ENCODE measurements at regions not wholly inside any gene's neighbourhood (a gene's known extent, or its start where the extent isn't known, plus 50 kb on each side); places are given as distances from the start of the nearest gene placed in this dataset.

GRCh38 chr11:112715056-112715455, 246.2 kb upstream of the NCAM1 start:
- in situ Hi-C loops (cut with HindIII; ENCODE audit: extremely low pct_ligation_motif_present, low pct_unique_long_range_greater_than_20kb): no loop called here

GRCh38 chr11:112718483-112718882, 242.7 kb upstream of the NCAM1 start:
- CTCF ChIA-PET (ENCODE audit: low intra/inter-chr PET ratio, low total read pairs): no interaction called here
- in situ Hi-C loops (cut with HindIII; ENCODE audit: extremely low pct_ligation_motif_present, low pct_unique_long_range_greater_than_20kb) (no loop called here), intact Hi-C loops (cut with micrococcal nuclease; ENCODE audit: unreplicated experiment) (no loop called here)
- Histone ChIP-seq H3K9ac (ENCODE audit: insufficient read depth, low read depth, low read length) (no peak overlapping the region), H3K4me2 (ENCODE audit: low read depth, low read length) (no peak overlapping the region), H3K9me3 (ENCODE audit: low read length) (no peaks in the 10 kb centered on the region), H3K27me3 (ENCODE audit: control insufficient read depth in 1 of 2, insufficient read depth in 2 of 2, low read length in 2 of 2) (peaks cover 0 to 3% of the 10 kb centered on the region in 2 experiments; a peak in 1 of 5 replicates), H2AFZ (ENCODE audit: low read length) (no peak overlapping the region), H3K27ac (ENCODE audit: extremely low read length, insufficient read depth, low read length) (no peak overlapping the region), H4K20me1 (ENCODE audit: insufficient read depth, low read length) (no peaks in the 10 kb centered on the region), H3K36me3 (replicated peaks in 1 of 2; ENCODE audit: control insufficient read depth in 1 of 2, insufficient read depth in 2 of 2, low read length in 2 of 2) (no peaks in the 10 kb centered on the region), H3K4me3 (replicated peaks in 1 of 3; ENCODE audit: insufficient read depth in 1 of 3, low read depth in 2 of 3, low read length in 3 of 3) (no peak overlapping the region), H3K79me2 (ENCODE audit: insufficient read depth, low read length) (no peaks in the 10 kb centered on the region), H3K4me1 (ENCODE audit: insufficient read depth, low read length) (no peaks in the 10 kb centered on the region)
- DNase-seq (ENCODE audit: low spot score) (no peak), FAIRE-seq (no peak), ATAC-seq (no peak)
- 47% methylated on average over 1 of the region's 1 CpG for WGBS (ENCODE audit: low lambda C conversion rate)
- BruUV-seq (replicated peaks): no TSS peak
- POLR2A ChIA-PET: no interaction called here
- TF ChIP-seq SCMH1 (CRISPR knock-in tag; IDR thresholded peaks at IDR 0.05; ENCODE audit: borderline replicate concordance): no peak
- no peak for TF ChIP-seq HOXD1 (CRISPR knock-in tag; IDR thresholded peaks at IDR 0.05)
- TF ChIP-seq MAFG (CRISPR knock-in tag; IDR thresholded peaks at IDR 0.05): no peak
- no peak for TF ChIP-seq RAD21 (CRISPR knock-in tag; IDR thresholded peaks at IDR 0.05)
- TF ChIP-seq ZNF446 (CRISPR knock-in tag; IDR thresholded peaks at IDR 0.05): no peak
- TF ChIP-seq FOXA1 (IDR thresholded peaks at IDR 0.05): no peak
- TF ChIP-seq FOXA1 (CRISPR knock-in tag; IDR thresholded peaks at IDR 0.05): no peak
- TF ChIP-seq DRAP1 (CRISPR knock-in tag; IDR thresholded peaks at IDR 0.05): no peak

More at GRCh38 chr11:112715056-112715455, 246.2 kb upstream of the NCAM1 start:
- Histone ChIP-seq H3K36me3 (replicated peaks in 1 of 2; ENCODE audit: control insufficient read depth in 1 of 2, insufficient read depth in 2 of 2, low read length in 2 of 2) (no peaks in the 10 kb centered on the region), H3K4me2 (ENCODE audit: low read depth, low read length) (no peak overlapping the region), H3K27ac (ENCODE audit: extremely low read length, insufficient read depth, low read length) (no peak overlapping the region), H3K9me3 (ENCODE audit: low read length) (no peaks in the 10 kb centered on the region), H3K27me3 (ENCODE audit: control insufficient read depth in 1 of 2, insufficient read depth in 2 of 2, low read length in 2 of 2) (peaks cover 0 to 3% of the 10 kb centered on the region in 2 experiments; a peak in 2 of 5 replicates), H3K4me3 (replicated peaks in 1 of 3; ENCODE audit: insufficient read depth in 1 of 3, low read depth in 2 of 3, low read length in 3 of 3) (no peak overlapping the region), H2AFZ (ENCODE audit: low read length) (no peak overlapping the region), H3K79me2 (ENCODE audit: insufficient read depth, low read length) (no peaks in the 10 kb centered on the region), H3K4me1 (ENCODE audit: insufficient read depth, low read length) (no peaks in the 10 kb centered on the region), H3K9ac (ENCODE audit: insufficient read depth, low read depth, low read length) (no peak overlapping the region), H4K20me1 (ENCODE audit: insufficient read depth, low read length) (no peaks in the 10 kb centered on the region)
- CTCF ChIA-PET (ENCODE audit: low intra/inter-chr PET ratio, low total read pairs): no interaction called here
- no peak for TF ChIP-seq MYC (CRISPR knock-in tag; IDR thresholded peaks at IDR 0.05; ENCODE audit: borderline replicate concordance)
- TF ChIP-seq ATF3 (CRISPR knock-in tag; IDR thresholded peaks at IDR 0.05): no peak
- ATAC-seq (no peak), DNase-seq (ENCODE audit: low spot score) (no peak), FAIRE-seq (no peak)
- POLR2A ChIA-PET: no interaction called here
- BruUV-seq (replicated peaks): no TSS peak
- 51% methylated on average over 2 of the region's 2 CpGs for WGBS (ENCODE audit: low lambda C conversion rate)
- intact Hi-C loops (cut with micrococcal nuclease; ENCODE audit: unreplicated experiment): no loop called here

Measured in HepG2 (cell line).